Aorta (tissue), 5 donors: ENCODE measurements at regions not wholly inside any gene's neighbourhood (a gene's known extent, or its start where the extent isn't known, plus 50 kb on each side); places are given as distances from the start of the nearest gene placed in this dataset.

Experiments used
- ATAC-seq: fragments of 200-7000 bp; cut with Tn5 transposase; one replicate; pipeline ENCODE4 v1.9.1; 2022; ENCODE audit warnings: moderate library complexity; ENCODE audit not compliant: low FRiP score
- DNase-seq, 2 donors: peaks; one replicate each; pipeline ENCODE4 v3.0.0-alpha.2; 2020
- H3K27ac ChIP-seq, 2 donors: one replicate each; pipeline ENCODE4 v1.5.1; 2013; ENCODE audit warnings: low read length in 2 of 2, mild to moderate bottlenecking in 2 of 2, moderate library complexity in 2 of 2, control low read depth in 1 of 2, inconsistent platforms in 1 of 2, low read depth in 1 of 2
- H3K27me3 ChIP-seq, 2 donors: one replicate each; pipeline ENCODE4 v1.6.1; 2013; ENCODE audit warnings: control low read depth in 1 of 2, low read length in 1 of 2, mild to moderate bottlenecking in 1 of 2, moderate library complexity in 1 of 2; ENCODE audit not compliant: insufficient read depth in 2 of 2, control insufficient read depth in 1 of 2
- H3K36me3 ChIP-seq, 2 donors: one replicate each; pipeline ENCODE4 v1.6.1; 2013; ENCODE audit warnings: control low read depth in 1 of 2, low read length in 1 of 2, mild to moderate bottlenecking in 1 of 2; ENCODE audit not compliant: insufficient read depth in 2 of 2, control insufficient read depth in 1 of 2
- H3K4me1 ChIP-seq, 2 donors: one replicate each; pipeline ENCODE4 v1.6.1; 2013; ENCODE audit warnings: low read length in 2 of 2, control low read depth in 1 of 2, mild to moderate bottlenecking in 1 of 2, moderate library complexity in 1 of 2; ENCODE audit not compliant: insufficient read depth in 2 of 2, control insufficient read depth in 1 of 2
- H3K4me3 ChIP-seq, 2 donors: one replicate each; pipeline ENCODE4 v1.5.1; 2013; ENCODE audit warnings: low read length in 2 of 2, control low read depth in 1 of 2, mild to moderate bottlenecking in 1 of 2
- H3K9me3 ChIP-seq: one replicate; pipeline ENCODE4 v1.6.1; 2013; ENCODE audit warnings: mild to moderate bottlenecking, low read length; ENCODE audit not compliant: control insufficient read depth
- WGBS, 2 donors: extraction: QIAGEN DNeasy Blood & Tissue Kit; methylation state at CpG; one replicate each; pipeline ENCODE4 v1.1.7; 2013; 5-methylcytosine and 5-hydroxymethylcytosine counted together
- intact Hi-C, 2 donors: fragments of 100-400 bp; cut with DNase I; formaldehyde crosslinking; loops; one replicate each; pipeline versions ENCODE4 v1.14.2 to v1.15.0; 2022
- donor health status: healthy with polysubstance abuse.
- donor health status: Bipolar disorder and iron deficiency.
- donor health status: DM: no; HTN: no; CAD: no.
- donor health status: DM: no; HTN: no; CAD: no.
- donor health status: DM: yes; HTN: yes; CAD: no.

DNA sequence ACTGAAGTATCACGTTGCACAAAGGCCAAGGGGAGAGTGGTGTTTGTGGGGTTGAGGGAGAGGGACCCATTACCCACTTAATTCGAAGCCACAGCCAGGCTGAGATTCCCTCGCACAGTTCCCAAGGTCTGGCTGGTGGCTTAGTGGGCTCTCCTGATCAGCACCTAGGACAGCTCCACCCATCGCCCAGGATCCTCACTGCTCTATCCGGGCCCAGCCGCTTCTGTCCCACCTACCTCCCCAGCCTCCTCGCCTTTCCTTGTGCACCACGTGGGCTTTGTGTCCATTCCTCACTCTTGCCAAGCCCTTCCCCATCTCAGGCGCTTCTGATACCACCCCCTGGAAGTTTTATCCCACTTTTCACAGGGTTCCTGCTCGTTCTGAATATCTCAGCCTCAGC, 163.5 kb downstream of the CCT6B start:
- intact Hi-C loops, result no loop called here
- no peaks in the 10 kb centered on the region for H3K36me3 ChIP-seq
- H3K27me3 ChIP-seq, result no peaks in the 10 kb centered on the region
- H3K27ac ChIP-seq, result no peak overlapping the region
- DNase-seq (no peak), ATAC-seq (no peak)
- no peaks in the 10 kb centered on the region for H3K4me1 ChIP-seq
- 5 to 6% methylated on average over 10 of the region's 10 CpGs for WGBS, 2 donors
- H3K9me3 ChIP-seq, result peaks cover 4% of the 10 kb centered on the region
- H3K4me3 ChIP-seq, result no peak overlapping the region

DNA sequence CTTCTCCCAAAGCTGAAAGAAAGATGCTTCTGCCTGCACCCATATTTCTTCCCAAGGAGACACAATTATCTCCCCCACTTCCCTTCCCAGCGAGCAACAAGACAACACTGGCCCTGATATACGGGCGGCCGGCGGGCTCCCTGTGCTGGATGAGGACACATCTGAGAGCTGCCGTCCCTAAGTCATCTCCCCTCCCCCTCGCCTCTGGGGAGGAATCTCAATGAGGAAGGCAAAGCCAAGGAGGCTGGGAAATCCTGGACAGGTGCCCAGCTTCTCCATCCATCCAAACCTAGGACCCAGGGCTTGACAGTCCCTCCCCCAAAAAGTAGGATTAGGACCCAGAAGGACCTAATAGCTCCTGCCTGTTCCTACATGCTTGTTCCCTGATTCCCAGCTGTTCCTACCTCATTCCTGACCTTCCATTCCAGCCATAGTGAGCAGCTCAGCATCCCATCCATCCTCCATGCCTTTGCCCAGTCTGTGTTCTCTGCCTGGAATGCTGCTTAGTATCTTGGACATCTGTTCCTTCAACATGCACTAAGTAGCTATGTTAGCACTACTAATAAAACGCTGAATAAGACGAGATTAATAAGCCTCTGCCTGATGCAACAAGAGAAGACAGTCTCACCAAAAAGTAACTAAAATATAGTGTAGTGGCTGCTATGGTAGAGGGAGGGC, 167.9 kb downstream of the CCT6B start:
- ATAC-seq, result no peak
- H3K9me3 ChIP-seq, result peaks cover 1% of the 10 kb centered on the region
- intact Hi-C loops, result no loop called here
- H3K27ac ChIP-seq, result no peak overlapping the region
- 49 to 56% methylated on average over 9 of the region's 9 CpGs for WGBS, 2 donors
- H3K27me3 ChIP-seq, result no peaks in the 10 kb centered on the region
- no peaks in the 10 kb centered on the region for H3K36me3 ChIP-seq
- no peak overlapping the region for H3K4me3 ChIP-seq
- DNase-seq, result no peak
- no peaks in the 10 kb centered on the region for H3K4me1 ChIP-seq

DNA sequence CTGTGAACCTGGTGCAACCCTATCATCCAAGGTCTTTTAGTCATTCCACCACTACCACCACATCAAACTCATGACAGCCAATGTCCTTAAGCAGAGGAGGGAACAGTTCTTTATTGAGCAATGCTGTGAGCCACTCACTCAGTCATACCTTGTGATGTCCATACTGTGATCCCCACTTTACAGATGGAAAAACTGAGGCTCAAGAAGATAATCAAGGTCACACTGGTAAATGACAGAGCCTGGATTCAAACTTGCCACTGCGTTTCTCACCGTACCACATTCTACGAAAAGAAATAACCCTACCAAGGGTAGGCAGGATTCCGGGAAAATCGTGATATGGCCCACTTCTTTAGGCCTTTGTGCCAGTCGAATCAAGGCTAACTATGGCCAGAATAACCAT, 172.6 kb downstream of the CCT6B start:
- Histone ChIP-seq H3K27ac (no peak overlapping the region), H3K4me3 (no peak overlapping the region), H3K9me3 (no peaks in the 10 kb centered on the region), H3K27me3 (no peaks in the 10 kb centered on the region), H3K36me3 (no peaks in the 10 kb centered on the region), H3K4me1 (no peaks in the 10 kb centered on the region)
- ATAC-seq (no peak), DNase-seq (no peak)
- 90% methylated on average over 6 of the region's 6 CpGs for WGBS, 2 donors
- intact Hi-C loops, result no loop called here

DNA sequence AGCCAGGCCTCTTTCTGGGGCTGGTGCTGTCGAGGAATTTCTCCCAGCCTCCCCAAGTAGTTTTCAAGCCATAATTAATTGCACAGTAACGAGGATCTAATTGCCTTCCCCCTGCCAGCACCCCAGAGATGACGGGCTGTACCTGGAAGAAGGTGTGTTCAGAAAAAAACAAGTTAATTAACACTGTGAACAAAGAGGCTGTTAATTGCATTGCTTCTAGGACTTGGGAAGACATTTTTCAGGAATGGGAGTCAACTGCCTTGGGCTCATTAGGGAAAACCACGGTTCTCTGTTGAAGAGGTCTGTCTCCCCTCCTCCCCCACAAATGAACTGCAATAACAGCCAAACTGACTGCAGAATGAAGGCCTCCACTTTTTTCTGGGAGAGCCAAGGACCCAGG, 176.7 kb downstream of the CCT6B start:
- no peaks in the 10 kb centered on the region for H3K27me3 ChIP-seq
- DNase-seq, result no peak
- no peaks in the 10 kb centered on the region for H3K4me1 ChIP-seq
- H3K4me3 ChIP-seq, result no peak overlapping the region
- H3K9me3 ChIP-seq, result peaks cover 4% of the 10 kb centered on the region
- ATAC-seq, result no peak
- no peaks in the 10 kb centered on the region for H3K36me3 ChIP-seq
- 30 to 37% methylated on average over 4 of the region's 4 CpGs for WGBS, 2 donors
- H3K27ac ChIP-seq, result no peak overlapping the region
- intact Hi-C loops, result no loop called here

DNA sequence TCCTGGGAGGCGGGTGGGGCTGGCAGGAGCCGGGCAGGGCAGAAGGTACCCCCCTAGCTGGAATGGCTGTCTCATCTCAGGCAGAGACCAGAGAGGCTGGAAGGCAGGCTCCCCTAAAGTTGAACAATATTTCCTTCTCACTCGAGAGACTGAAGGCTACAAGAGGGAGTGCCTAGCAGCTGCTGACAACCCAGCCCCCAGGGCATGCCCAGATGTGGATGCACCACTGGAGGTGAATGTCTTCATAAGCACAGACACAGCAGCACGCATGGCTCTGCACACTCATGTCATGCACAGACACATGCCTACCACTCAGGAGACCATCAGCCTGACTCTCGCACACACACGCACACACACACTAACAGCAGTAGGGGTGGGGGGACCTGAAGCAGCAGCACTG, 179.0 kb downstream of the CCT6B start:
- DNase-seq (no peak), ATAC-seq (no peak)
- Histone ChIP-seq H3K4me3 (no peak overlapping the region), H3K4me1 (no peaks in the 10 kb centered on the region), H3K27ac (no peak overlapping the region), H3K9me3 (peaks cover 4% of the 10 kb centered on the region), H3K36me3 (no peaks in the 10 kb centered on the region), H3K27me3 (no peaks in the 10 kb centered on the region)
- WGBS, 2 donors, result 65 to 73% methylated on average over 6 of the region's 6 CpGs
- intact Hi-C loops, result no loop called here

DNA sequence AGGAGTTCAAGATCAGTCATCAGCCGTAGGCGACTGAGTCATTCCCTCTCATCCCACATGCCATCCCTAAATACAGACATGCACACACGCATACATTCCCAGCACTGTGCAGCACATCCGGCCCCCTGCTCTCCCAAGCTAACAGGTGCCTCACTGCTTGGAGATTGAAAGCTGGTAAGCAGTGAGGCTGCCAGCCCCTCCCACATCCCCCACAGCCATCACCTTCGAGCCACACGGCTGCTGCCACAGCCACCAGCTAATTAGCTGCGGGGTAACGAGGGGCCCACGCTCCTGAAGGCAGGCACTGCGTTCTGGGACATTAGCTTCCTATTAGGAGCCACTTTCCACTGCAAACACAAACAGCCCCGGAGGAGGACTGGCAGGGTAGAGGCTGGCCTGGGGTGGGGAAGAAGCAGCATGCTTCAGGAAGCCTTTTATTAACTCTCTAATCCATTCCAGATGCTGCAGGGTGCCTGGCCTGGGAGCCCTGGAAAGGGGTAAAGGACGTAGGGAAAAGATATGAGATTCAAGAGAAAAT, 179.6 kb downstream of the CCT6B start:
- Histone ChIP-seq H3K27ac (no peak overlapping the region), H3K36me3 (no peaks in the 10 kb centered on the region), H3K9me3 (peaks cover 4% of the 10 kb centered on the region), H3K4me3 (no peak overlapping the region), H3K4me1 (no peaks in the 10 kb centered on the region), H3K27me3 (no peaks in the 10 kb centered on the region)
- DNase-seq (no peak), ATAC-seq (no peak)
- intact Hi-C loops, result no loop called here
- 22 to 23% methylated on average over 12 of the region's 12 CpGs for WGBS, 2 donors

DNA sequence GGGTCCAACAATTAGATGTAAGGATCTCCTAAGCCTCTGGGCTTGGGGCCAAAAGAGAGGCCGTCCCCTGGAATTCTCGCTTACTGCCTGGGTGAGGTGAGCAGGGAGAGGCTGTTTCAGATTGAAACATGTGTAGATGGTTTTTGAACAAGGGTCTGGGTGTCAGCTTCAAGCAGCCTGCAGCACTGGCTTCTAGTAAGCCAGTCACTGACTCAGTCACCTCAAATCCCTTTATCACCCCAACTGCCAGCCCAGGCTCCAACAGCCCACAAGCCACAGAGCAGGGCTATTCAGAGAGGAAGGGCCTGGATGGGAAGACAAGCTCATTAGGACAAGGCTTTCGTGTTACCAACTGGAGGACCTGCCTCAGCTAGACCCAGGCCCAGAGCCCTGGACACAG, 180.2 kb downstream of the CCT6B start:
- Histone ChIP-seq H3K27me3 (no peaks in the 10 kb centered on the region), H3K4me3 (no peak overlapping the region), H3K4me1 (no peaks in the 10 kb centered on the region), H3K9me3 (peaks cover 4% of the 10 kb centered on the region), H3K36me3 (no peaks in the 10 kb centered on the region), H3K27ac (no peak overlapping the region)
- DNase-seq, result no peak
- no peak for ATAC-seq
- intact Hi-C loops, result no loop called here
- 48 to 52% methylated on average over 3 of the region's 3 CpGs for WGBS, 2 donors

DNA sequence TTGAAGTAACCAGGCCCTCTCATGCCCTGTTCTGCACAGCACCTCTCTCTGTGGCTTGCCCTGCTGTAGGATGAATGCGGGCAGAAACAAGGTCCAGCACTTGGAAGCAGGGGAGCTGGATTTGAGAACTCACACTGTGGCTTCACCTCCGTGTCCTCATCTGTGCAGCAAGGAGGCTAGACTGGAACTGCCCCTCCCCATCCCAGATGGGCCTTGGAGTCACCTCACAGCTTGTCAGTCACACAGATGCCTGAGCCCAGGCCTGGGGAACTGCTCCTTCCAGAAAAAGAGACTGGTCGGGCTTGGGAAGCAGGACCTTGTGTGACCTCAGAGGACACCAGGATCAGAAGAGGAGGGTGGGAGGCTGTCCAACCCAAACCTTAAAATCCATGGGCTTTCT, 180.8 kb downstream of the CCT6B start:
- no peaks in the 10 kb centered on the region for H3K36me3 ChIP-seq
- H3K27me3 ChIP-seq, result no peaks in the 10 kb centered on the region
- 69 to 73% methylated on average over 3 of the region's 3 CpGs for WGBS, 2 donors
- intact Hi-C loops, result no loop called here
- no peak for ATAC-seq
- no peak overlapping the region for H3K27ac ChIP-seq
- no peak overlapping the region for H3K4me3 ChIP-seq
- H3K9me3 ChIP-seq, result peaks cover 4% of the 10 kb centered on the region
- no peaks in the 10 kb centered on the region for H3K4me1 ChIP-seq
- no peak for DNase-seq
